ENCODE measurements at regions not wholly inside any gene's neighbourhood (a gene's known extent, or its start where the extent isn't known, plus 50 kb on each side); places are given as distances from the start of the nearest gene placed in this dataset.

DNA sequence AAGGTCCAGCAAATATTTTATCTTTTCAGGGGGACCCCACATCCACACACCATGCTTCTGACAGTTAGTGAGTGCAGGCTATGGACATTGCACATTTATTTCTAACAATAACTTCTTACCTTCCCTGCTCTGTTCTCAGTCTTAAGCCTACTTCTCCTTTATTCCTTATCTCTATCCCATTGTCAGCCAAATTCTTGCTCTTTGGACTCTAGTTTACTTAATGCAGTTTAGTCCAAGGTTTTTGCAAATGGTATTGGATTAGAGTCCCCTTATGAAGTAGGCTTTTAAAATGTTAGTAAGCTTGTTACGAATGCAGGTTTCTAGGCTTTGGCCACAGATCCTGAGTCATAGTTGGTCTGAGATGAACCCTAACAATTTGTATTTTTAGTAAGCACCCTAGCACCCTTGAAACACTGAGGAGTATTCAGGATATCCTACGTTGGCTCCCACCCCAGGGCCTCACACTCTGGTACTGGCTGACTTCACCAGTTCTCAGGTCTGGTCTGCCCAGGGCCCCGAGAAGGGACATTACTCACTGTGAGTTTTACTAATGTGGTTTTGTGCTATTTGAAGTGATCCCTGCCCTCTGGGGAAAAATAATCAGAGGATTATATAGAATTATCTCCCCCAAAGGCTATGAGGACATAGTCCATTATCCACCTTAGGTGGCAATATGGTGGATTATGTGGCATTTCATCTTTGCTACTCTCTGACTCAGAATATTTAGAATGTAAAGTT is 239.5 kb downstream of the TGFB2 start:
- DNase-seq = no peak

DNA sequence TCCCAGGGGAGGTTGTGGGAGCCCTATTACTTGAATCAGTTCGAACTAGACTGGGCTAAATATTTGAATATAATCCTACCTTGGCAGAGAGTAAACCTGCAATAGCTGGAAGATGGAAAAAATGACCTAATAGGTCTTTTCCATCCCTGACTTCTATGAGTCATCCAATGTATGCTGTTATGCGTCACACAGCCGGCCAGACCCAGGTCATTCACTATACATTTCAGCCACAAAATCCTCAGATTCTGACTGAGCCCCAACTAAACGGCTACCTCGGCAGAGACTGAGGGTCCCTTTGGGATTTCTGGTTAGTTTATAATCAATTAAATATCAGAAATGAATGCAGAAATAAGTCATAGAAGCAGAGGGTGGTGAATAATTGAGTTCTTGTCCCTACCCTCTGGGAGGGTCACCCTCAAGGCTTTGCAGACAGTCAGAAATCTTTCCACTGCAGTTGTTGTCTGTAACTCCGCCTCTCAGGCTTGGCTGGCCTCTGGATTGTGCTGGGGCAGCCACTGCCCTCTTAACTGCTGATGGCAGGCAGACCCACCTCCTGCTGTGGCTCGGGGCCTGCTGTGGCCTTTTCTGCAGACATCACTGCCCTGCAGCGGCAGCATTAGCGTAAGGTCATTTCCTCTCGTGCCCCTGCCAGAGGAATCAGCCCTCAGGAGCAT is 240.5 kb downstream of the TGFB2 start:
- DNase-seq = no peak

DNA sequence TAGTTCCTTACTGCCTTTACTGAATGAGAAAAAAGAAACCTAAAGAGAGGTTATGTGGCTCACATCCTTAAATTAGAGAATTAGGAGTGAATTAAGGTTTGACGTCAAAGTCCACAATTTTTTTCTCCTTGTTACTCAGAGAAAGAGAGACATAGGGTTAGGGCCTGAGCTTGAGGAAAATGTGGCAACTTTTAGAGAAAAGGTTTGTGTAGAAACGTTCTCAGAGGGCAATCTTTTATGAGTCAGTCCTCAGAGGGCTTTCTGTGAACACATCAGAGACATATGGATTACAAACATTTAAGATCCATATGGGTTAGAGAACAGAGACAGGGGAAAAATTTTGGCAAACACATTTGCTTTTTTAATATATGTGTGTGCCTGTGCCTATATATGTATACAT is 242.8 kb downstream of the TGFB2 start:
- no peak for DNase-seq

DNA sequence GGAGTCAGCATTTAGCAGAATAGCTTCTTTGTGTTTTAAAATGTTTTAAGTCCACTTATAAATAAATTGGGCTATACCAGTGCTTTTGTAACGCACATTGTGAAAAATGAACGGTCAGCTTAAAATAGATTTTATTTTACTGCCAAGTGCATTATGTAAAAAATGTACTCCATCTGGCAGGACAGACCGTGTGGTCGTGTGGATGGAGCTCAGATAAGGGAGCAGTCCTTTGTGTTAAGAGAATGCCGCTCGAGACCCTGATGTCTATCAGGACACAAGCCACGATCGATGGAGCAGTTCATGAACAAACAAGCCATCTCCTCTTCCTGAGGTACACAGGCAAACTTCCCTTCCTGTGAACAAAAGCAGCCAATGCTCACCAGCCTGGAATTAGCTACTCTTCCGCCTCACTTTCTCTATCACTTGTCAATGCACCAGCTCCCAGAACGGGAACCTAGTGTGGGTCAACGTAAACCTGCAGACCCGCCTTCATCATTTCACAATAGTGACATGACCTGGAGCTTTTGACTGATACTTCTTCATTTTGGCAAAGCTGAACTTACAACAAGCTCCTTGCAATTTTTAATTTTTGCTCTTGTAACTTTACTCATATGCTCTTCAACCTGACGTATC is 243.5 kb downstream of the TGFB2 start:
- DNase-seq = no peak

DNA sequence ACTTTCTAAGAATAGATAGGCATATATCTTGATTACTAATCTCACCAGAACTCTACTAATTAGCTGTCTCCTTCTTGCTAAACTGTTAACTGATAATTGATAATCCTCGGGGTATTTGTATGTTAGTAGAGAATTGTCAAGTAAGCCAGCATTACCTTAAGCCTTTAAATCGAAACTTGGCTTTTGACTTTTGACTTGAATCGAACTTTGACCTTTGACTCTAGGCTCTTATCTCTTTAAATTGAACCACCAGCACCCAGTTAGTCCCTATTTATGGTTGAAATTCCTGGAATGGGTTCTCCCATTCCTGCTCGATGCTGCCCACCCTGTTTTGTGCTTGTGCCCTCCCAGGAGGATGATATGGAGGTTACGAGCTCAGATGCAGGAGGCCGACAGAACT is 244.4 kb downstream of the TGFB2 start:
- no peak for DNase-seq

DNA sequence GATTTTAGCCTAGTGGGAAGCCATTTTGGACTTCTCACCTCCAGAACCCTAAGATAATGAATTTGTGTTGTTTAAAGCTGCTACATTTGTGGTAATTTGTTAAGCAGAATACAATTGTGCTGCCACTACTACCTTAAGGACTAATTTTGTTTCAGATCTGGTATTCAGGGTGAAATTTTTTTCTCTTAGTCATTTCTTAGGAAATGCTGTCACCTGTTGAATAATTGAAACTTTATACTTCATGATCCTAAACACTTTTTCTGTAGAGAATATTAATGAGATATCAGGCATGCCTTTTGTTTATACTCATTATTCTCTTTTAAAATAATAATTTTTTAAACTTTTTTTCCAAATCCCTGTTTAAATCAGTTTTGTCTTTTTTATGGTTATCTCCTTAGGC is 246.8 kb downstream of the TGFB2 start:
- DNase-seq = no peak

DNA sequence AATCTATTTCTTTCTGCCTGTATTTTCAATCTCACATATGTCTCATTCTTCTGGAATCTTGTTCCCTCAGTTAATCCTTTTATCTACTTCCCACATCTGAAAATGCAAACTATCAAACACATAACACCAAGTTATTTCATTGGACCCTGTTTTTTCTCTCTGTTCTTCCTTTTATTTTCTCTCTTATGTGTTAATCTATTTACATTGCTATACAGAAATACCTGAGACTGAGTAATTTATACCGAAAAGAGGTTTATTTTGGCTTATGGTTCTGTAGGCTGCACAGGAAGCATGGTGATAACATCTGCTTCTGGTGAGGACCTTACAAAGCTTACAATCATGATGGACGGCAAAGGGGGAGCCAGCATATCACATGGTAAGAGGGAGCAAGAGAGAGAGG is 247.6 kb downstream of the TGFB2 start:
- DNase-seq = no peak

DNA sequence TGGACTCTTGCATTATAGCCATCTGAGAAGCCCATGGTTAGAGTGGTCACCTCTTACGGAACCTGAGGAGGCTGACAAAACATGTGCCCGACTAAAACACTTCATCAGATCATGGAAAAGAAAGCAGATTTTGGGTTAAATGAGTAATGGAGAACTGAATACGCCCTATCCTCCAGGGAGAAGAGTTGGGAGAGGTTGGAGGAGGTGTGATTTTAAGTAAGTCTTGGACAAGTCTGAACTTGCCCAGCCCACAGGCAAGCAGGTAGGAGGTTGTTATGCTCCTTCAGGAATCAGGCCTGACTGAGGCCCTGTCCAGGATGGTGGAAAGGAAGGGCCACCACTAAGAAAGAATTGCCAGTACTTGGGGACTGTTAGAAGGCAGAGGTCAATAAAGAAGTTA is 255.8 kb downstream of the TGFB2 start:
- DNase-seq = peak; percentile 10

DNA sequence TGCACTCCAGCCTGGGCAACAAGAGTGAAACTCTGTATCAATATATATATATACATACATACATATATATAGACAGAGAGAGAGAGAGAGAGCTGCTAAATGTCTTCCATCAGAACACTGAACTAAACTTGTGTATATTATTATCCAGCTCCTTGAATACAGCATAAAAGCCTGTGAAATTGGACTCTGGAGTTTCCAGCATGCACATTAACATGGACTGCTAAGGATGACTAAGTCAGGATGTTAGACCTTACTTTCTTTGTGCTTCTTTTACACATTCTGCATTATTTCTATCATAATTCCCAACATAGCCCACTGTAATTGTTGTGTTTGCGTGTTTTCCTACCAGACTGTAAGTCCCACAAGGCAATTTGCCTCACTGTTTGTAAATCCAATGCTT is 259.1 kb downstream of the TGFB2 start:
- no peak for DNase-seq

DNA sequence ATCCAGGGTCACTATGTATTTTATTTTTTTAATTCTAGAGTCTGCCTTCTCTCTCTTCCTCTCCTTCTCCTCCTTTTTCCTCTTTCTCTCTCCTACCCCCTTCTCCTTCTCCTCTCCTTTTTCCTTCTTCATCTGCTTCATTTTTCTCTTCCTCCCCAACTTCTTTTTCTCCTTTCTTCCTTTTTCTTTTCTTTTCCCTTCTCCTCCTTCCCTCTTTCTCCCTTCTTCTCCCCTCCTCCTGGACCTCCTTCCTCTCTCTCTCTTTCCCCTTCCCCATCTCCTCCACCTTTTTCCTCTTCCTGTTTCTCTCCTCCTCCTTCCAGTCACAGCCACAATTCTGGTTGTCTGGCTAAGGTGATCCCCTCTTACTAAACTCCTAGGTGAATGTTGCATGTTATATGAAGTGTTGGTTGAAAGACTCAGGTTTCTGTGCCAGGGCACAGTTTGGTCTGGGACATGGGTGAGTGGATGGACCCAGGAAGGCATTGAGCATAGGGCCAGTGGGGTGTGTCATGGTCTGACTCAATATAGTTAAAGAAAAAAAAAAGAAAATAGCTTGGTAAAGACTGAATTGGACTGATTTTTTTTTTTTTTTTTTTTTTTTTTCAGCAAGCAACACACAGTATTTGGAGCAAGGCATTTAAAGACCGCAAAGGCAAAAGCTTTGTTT is 266.9 kb downstream of the TGFB2 start:
- no peak for DNase-seq

DNA sequence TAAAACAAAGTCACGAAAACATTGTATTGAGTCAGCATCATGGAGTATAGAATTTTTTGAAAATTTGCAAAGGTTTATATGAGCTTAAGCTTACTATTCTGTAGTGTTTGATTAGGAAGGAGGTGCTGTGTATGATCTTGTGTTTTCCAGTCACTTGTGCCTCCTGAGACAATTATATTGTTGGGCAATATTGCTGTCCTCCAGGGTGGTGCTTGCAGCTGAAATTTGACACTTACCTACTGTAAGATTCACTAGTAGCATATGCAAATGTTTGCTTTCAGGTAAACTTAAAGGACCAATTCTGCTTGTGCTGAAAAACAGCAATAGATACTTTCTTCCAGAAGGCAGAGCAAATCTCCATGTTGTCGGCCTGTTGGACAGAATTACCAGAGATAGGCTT is 268.0 kb downstream of the TGFB2 start:
- peak; percentile 5 for DNase-seq

DNA sequence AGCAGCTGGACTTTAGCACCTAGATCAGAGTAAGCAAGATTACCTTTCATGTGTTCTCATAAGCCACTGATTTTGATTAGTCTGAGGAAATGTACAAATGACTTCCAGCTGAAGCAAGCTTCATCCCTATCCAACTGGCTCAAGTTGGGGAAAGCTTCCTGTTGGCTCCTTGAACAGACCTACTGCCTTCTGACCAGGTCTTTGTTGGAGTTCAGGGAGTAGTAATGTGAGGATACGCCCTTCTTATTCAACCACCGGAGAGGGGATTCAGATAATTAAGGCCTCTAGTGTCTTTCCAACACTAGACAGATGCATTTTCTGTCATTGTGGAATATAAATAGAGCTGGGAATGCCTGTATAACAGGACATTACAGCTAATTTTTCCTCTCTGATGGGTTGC is 268.9 kb downstream of the TGFB2 start:
- DNase-seq = no peak

DNA sequence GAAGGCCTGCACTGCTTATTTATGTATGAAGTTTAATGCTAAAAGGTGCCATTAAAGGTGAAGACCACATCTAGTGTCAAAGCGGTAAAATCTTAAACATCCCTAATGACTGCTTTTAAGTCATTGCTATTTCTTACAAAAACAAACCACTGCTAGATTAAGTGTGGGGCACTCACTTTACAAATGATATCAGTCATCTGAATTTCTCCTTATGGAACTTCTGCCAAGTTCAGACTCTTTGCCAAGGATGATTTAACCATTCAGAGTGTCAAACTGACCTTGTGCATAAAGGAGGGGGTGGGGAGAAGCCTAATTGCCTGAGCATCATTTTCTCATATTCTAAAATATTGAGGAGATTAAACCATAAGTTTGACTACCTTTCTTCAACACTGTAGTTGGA is 271.5 kb downstream of the TGFB2 start:
- DNase-seq = no peak

DNA sequence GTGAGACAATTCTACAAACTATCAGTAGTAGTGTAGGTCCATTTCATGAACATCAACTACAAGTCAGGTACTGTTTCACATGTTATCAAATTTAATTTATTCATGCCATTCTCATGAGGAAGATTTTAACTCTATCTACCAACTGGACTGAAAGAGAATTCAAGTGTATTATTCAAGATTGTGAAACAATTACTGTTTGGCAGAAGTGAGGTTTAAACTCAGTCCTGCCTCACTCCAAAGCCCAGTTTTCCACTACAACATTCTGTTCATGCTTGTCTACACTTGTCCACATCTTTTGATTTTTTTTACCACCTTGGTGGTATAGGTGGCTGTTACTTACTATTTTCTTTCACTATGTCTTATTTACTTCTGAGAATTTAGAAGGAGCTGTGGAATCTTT is 272.9 kb downstream of the TGFB2 start:
- DNase-seq = no peak

DNA sequence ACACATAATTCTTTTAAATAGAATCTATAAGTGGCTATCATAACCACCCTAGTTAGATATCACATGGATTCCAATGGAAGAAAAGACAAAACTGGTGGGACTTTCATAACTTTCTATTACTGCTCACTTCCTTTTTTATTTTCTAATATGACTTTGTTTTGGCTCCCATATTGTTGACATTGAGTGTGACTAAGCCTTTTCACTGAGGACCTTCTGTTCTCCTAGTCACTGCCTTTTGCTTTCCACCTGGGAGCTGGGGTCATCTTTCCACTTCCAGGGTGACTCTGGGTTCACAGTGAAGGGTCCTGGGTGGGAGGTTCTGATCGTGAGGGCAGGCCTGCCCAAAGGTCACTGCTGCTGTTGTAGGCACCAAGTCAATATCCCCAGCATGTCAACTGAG is 275.8 kb downstream of the TGFB2 start:
- DNase-seq = no peak

DNA sequence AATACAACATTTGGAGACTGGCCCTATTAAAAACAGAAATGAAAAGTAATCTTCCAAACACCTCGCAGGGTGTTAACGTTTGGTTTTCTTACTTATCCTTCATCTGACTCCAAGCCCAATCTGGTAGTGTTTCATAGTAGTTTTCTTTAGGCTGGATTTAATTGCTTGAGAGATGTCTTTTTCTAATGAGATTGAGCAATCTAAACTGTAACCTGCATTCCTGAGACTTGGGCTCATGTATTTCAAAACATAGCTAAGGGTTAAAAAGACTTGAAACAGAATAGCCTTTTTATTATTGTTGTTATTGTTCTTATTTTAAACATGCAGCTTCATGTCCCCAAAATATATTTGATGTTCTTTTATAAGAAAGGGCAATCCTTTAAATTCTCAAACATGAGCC is 278.9 kb downstream of the TGFB2 start:
- no peak for DNase-seq

DNA sequence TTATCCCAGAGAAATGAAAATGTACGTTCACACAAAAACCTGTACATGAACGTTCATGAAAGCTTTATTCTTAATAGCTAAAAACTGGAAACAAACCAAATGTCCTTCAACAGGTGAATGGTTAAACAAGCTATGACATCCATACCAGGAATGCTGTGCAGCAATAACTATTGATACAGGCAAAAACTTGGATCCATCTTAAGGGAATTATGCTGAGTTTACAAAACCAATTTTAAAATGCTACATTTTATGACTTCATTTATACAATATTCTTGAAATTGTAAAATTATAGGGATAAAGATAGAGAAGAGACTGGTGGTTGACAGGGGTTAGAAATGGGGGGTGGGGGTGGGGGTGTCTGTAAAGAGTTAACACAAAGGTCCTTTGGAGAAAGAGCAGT is 280.3 kb downstream of the TGFB2 start:
- DNase-seq = no peak

DNA sequence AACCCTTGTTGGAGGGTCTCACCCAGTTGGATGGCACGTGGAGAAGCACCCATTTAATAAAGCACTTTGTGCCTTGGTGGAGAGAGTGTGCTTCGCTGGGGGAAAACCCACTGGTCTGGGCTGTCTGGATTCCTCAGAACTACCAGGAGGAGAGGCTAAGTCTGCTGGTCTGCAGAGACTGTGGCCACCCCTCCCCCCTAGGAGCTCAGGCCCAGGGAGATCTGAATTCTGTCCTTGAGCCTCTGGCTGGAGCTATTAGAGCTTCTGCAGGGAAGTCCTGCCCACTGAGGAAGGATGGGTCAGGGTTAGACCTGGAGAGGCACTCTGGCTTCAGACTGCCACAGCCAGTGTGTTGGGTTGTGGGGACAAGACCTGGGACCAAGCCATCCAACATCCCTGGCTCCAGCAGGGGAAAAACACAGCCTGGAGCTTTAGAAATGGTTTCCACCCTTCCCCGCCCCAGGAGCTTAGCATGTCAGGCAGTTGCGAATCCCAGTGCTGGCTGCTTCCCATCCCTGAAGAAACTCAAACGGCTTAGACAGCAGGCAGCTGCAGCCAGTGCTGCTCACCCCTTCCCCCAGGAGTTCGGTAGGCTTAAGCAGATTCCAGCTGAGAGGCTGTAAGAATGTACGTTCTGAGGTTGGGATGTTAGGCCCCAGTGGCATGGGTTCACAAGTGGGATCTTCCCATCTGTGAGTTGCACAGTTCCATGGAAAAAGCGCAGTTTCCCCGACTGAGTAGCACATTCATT is 288.3 kb downstream of the TGFB2 start:
- no peak for DNase-seq

DNA sequence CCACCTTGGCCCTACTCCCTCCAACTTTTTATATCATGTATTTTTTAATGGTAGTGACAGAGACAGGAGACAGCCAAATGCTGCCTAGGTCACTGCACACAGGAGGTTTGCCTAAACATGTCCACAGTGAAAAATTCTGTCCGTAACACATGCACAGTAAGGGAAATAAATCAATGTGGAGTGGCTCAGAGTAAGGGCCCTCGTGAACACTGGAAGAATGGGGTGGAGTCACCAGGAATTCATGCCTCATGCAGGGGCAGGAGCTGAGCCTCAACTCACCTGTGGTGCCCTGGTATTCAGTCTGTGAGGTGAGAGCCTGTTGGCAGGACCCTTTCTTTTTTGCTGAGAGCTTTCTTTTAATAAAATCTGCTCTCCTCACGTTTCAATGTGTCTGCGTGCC is 289.1 kb downstream of the TGFB2 start:
- no peak for DNase-seq

DNA sequence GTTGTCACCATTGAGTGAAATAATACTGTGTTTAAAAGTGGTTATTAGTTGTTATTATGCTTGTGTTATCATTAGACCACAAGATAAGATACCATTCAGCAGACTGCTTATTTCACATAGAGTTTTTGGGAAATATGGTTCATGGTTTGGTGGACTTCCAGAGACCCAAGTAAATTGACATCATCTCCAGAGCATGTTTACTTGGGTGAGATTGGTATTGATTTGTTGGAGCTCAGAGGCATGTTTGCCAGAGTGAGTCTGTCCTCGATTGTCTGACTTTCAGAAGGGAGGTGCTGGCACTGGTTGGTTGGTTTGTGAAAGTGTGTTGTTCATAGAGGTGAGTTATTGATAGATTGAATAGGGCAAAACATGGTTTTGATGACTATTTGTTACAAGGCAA is 291.4 kb downstream of the TGFB2 start:
- no peak for DNase-seq

DNA sequence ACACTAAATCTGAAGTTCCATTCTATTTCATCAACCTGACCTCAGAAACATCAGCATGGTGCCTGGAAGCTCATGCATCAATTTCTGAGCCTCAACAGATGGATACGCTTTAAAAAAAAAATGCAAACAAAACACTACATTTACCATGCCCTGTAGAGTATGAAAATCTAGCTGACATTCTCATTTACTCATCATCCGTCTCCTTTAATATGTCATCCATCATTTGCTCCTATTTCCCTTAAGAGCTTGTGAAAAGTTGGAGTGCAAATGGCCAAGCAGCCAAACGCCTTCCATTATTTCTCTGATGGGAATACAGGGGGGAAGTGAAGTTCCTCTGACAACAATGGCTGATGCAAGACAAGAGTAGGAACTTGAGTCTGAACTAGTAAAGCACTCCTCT is 295.0 kb downstream of the TGFB2 start:
- no peak for DNase-seq

DNA sequence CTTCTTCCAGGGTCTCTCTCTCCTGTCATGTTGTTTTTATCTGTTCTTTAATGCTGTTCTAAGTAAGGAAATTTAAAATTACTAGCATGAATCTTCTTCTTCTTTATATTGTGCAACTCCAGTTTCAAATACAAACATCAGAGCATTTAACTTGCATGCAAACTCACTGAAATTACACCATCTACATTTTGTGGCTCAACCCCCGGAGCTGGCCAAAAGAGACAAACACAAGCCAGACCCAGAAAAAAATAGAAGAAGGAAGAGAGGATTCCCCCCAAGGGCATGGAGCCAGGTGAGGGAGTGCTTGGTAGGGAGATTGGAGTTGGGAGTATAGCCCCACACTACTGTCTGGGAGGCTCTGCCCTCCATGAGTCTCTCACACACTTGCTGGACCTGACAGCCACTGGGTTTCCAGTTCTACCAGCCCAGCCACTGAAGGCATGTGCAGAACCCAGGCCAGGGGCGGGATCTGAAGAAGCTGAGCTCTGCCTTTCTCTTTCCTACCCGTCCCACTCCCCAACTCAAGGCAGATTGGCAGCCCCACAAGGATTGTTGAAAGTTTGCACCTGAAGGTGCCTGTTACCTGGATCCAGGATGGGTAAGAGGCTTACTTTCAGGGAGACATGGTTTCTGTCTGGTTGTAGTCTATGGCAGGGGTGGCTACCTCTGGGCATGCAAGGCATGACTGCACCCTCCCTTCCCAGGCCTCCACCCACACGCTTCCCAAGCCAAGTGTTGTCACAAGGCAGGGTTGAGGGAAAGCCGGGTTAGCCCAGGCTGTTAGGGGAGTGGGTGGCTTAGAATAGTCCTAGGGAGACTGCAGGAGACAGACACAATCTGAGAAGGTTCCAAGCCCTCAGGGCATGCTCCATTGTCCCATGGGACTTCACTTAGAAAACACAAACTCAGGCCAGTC is 297.2 kb downstream of the TGFB2 start:
- DNase-seq = no peak
